D721Med (cell line): ENCODE measurements at regions not wholly inside any gene's neighbourhood (a gene's known extent, or its start where the extent isn't known, plus 50 kb on each side); places are given as distances from the start of the nearest gene placed in this dataset.
"Not testable (repeated sequence)": the region's sequence is repeated elsewhere in the genome, so short reads cannot be mapped to it uniquely, and the experiment has no call there.

ENCODE experiments used
- DNase-seq: peaks from one replicate; pipeline ENCODE4 v3.0.0; 2011; ENCODE audit warnings: low spot score; ENCODE audit not compliant: insufficient read length
- FAIRE-seq: peaks from 2 replicates; lab custom pipeline; 2011; peaks lifted over from hg19 to GRCh38; lab: Jason Lieb, UNC
- TF ChIP-seq, protein P1 (sequence below): IDR thresholded peaks from 2 replicates; pipeline ENCODE4 v1.5.1; 2012; ENCODE audit warnings: mild to moderate bottlenecking, control low read depth; ENCODE audit not compliant: insufficient read depth; ENCODE audit errors: missing control alignments

DNA sequence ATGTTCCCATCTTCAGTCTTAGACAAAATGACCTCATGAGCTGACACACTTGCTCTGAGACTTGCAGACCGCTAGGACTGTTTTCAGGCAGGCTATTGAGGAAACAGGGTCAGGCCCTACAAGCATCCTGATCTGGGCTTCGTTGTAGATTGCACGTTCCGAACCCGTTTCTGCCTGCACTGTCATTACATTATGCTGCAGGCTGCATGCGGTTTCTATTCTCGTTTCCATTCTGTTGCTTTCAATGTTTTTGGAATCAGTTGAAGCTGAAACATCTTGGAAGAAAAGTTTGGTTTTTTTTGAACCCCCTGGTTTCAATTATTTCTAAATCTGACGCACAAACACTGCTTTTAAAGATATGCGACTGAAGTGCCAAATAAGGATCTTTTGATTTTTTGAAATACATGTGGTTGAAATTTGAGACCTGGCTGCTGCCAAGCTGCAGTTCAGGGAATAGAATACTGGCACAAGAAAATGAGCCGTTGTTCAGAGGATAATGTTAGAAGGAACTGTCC lies 716.1 kb upstream of the INTU start:
- FAIRE-seq = no peak
- no peak for DNase-seq
- TF ChIP-seq, protein P1, sequence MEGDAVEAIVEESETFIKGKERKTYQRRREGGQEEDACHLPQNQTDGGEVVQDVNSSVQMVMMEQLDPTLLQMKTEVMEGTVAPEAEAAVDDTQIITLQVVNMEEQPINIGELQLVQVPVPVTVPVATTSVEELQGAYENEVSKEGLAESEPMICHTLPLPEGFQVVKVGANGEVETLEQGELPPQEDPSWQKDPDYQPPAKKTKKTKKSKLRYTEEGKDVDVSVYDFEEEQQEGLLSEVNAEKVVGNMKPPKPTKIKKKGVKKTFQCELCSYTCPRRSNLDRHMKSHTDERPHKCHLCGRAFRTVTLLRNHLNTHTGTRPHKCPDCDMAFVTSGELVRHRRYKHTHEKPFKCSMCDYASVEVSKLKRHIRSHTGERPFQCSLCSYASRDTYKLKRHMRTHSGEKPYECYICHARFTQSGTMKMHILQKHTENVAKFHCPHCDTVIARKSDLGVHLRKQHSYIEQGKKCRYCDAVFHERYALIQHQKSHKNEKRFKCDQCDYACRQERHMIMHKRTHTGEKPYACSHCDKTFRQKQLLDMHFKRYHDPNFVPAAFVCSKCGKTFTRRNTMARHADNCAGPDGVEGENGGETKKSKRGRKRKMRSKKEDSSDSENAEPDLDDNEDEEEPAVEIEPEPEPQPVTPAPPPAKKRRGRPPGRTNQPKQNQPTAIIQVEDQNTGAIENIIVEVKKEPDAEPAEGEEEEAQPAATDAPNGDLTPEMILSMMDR = no peak

DNA sequence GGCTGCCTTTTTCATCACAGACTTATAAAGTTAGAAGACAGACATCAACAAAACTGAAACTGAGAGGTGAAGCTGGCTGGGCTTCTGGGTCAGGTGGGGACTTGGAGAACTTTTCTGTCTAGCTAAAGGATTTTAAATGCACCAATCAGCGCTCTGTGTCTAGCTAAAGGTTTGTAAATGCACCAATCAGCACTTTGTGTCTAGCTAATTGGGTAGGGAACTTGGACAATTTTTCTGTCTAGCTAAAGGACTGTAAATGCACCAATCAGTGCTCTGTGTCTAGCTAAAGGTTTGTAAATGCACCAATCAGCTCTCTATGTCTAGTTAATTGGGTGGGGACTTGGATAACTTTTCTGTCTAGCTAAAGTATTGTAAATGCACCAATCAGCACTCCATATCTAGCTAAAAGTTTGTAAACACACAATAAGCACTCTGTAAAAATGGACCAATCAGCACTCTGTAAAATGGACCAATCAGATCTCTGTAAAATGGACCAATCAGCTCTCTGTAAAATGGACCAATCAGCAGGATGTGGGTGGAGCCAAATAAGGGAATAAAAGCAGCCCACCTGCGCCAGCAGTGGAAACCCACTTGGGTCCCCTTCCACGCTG lies 710.3 kb upstream of the INTU start:
- not testable (repeated sequence) for FAIRE-seq, DNase-seq

DNA sequence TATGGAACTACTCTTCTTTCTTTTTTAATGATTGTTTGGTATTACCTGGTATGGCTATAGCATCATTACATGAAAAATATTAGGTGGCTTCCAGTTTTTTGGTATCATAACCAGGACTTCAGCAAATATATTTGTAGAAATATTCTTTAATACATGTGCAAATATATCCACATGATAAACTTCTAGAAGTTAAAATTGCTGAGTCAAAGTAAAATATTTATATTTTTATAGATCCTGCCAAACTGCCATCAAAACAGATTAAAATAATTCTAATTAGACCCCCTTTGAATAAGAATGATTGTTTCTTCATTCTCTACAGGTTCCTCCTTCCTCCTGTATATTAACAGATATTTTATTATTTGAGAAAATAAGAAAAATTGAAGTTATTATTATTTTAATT lies 708.5 kb upstream of the INTU start:
- TF ChIP-seq, protein P1 = no peak

DNA sequence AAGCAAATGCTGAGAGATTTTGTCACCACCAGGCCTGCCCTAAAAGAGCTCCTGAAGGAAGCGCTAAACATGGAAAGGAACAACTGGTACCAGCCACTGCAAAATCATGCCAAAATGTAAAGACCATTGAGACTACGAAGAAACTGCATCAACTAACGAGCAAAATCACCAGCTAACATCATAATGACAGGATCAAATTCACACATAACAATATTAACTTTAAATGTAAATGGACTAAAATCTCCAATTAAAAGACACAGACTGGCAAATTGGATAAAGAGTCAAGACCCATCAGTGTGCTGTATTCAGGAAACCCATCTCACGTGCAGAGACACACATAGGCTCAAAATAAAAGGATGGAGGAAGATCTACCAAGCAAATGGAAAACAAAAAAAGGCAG lies 702.7 kb upstream of the INTU start:
- DNase-seq, FAIRE-seq: not testable (repeated sequence)

More for the DNA sequence above, 708.5 kb upstream of the INTU start:
- DNase-seq (no peak), FAIRE-seq (no peak)

DNA sequence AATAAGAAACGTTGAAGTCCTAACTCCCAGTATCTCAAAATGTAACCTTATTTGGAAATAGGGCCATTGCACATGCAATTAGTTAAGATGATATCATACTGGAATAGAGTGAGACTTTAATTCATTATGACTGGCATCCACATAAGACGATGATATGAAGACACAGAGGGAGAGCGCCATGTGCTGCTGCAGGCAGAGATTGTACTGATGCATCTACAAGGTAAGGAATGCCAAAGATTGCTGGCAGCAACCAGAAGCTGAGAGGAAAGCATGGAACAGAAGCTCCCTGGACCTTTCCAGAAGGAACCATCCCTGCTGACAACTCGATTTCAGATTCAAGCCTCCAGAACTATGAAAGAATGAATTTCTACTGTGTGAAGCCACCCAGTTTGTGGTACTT lies 697.0 kb upstream of the INTU start:
- DNase-seq (no peak), FAIRE-seq (no peak)
- TF ChIP-seq, protein P1 = no peak

DNA sequence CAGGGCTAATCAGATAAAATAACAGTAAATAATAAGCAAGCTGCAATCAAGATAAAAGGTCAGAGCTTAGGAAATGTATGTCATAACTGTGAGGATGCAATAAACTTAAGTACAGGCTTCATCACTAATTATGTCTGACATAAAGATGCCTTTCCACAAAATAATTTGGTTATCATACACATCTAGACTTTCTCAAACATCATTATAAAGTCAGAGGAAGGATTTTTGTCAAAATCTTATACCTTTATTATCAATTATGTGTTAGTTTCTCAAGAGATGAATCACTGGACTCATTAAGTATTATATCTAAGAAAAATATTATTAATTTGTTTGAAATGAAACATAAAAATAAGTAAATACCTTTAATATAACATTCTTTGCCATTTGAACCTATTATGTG lies 695.4 kb upstream of the INTU start:
- DNase-seq = no peak

DNA sequence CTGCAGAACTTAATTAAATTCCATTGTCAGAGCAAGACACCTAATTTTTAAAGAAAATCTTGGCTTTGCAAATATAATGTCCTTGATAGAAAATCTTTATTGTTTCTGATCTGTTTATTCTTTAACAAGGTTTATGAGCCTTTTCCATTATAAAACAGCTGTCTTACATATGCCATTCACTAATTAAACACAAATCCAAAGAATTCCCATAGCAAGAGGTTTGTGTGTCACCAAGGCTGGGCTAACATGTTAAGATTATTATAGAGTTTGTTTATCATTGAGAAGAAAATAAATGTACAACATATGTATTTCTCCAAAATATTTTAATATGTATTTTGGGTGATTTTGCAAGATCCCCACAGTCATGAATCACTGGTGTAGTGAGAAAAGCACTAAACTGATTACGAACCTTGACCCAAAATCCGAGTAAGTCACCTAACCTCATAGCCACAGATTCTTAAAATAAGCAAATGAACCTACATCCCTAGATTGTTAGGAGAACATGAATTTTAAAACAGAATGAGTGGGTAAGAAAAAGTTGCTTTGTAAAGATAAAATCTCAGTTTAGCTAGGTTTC lies 694.8 kb upstream of the INTU start:
- TF ChIP-seq, protein P1 = no peak
- DNase-seq (no peak), FAIRE-seq (no peak)

More for the DNA sequence above, 695.4 kb upstream of the INTU start:
- TF ChIP-seq, protein P1 = no peak
- FAIRE-seq = no peak

DNA sequence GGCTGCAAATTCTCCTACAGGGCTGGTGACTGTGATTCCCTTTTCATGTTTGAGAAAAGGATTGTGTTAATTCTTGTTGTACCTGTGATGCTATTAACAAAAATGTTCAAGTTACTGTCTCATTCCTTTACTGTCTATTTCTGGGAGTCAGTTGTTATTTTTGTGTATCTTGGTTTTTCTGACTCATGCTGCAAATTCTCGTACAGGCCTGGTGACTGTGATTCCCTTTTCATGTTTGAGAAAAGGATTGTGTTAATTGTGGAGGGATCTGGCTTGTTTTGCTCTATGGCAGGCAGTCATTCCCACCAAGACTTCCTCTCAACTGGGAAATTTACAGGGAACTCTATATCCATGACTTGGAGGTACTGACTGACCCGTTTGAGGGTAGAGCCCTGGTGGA lies 693.4 kb upstream of the INTU start:
- TF ChIP-seq, protein P1 = no peak
- DNase-seq = no peak

More for the DNA sequence above, 693.4 kb upstream of the INTU start:
- FAIRE-seq = no peak
